B cell (primary cell): ENCODE measurements at regions not wholly inside any gene's neighbourhood (a gene's known extent, or its start where the extent isn't known, plus 50 kb on each side); places are given as distances from the start of the nearest gene placed in this dataset.

ENCODE experiments used
- EZH2 ChIP-seq: IDR thresholded peaks from 2 replicates; pipeline ENCODE4 v1.6.1; 2012; ENCODE audit warnings: borderline replicate concordance, low read depth, mild to moderate bottlenecking, moderate library complexity, low read length; ENCODE audit not compliant: insufficient read depth, poor library complexity, severe bottlenecking
- TF ChIP-seq, protein P1 (sequence below): fragments of 200-600 bp; IDR thresholded peaks from one replicate; pipeline ENCODE4 v1.8.0; 2022; ENCODE audit warnings: antibody characterized with exemption, mild to moderate bottlenecking

- TF ChIP-seq, protein P1, sequence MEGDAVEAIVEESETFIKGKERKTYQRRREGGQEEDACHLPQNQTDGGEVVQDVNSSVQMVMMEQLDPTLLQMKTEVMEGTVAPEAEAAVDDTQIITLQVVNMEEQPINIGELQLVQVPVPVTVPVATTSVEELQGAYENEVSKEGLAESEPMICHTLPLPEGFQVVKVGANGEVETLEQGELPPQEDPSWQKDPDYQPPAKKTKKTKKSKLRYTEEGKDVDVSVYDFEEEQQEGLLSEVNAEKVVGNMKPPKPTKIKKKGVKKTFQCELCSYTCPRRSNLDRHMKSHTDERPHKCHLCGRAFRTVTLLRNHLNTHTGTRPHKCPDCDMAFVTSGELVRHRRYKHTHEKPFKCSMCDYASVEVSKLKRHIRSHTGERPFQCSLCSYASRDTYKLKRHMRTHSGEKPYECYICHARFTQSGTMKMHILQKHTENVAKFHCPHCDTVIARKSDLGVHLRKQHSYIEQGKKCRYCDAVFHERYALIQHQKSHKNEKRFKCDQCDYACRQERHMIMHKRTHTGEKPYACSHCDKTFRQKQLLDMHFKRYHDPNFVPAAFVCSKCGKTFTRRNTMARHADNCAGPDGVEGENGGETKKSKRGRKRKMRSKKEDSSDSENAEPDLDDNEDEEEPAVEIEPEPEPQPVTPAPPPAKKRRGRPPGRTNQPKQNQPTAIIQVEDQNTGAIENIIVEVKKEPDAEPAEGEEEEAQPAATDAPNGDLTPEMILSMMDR = no peak
- no peak for TF ChIP-seq EZH2
Measured at GRCh38 chr5:13609504-13609903, 335.0 kb downstream of the DNAH5 start.
